ENCODE measurements at regions not wholly inside any gene's neighbourhood (a gene's known extent, or its start where the extent isn't known, plus 50 kb on each side); places are given as distances from the start of the nearest gene placed in this dataset.

- intact Hi-C loops (cut with DNase I) = loop anchor here (5.0 kb wide), 2 partner anchors 116 to 121 kb away; no protein-coding TSS in a partner anchor
- peaks cover 0 to 4% of the 10 kb centered on the region in 2 donors for H3K27me3 ChIP-seq
These were observed 185.0 kb upstream of the PDE10A start for GRCh38 chr6:165848086-165848426.

GRCh38 chr6:165847407-165848085, 184.5 kb upstream of the PDE10A start:
- H3K36me3 ChIP-seq = no peaks in the 10 kb centered on the region
- no peaks in the 10 kb centered on the region for H3K4me1 ChIP-seq
- intact Hi-C loops (cut with DNase I) = loop anchor here (5.0 kb wide), 2 partner anchors 115 to 120 kb away; no protein-coding TSS in a partner anchor
- ATAC-seq = no peak
- 63% methylated on average over 14 of the region's 14 CpGs for WGBS (ENCODE audit: insufficient coverage, low coverage, low lambda C conversion rate, missing lambda C conversion rate)
- no peak overlapping the region for H3K4me3 ChIP-seq
- no peak overlapping the region for H3K27ac ChIP-seq
- no peak for TF ChIP-seq POLR2A (IDR thresholded peaks at IDR 0.05)
- H3K27me3 ChIP-seq = peaks cover 0 to 3% of the 10 kb centered on the region in 2 donors
- no peaks in the 10 kb centered on the region for H3K9me3 ChIP-seq
- no peak for DNase-seq

More at GRCh38 chr6:165848086-165848426, 185.0 kb upstream of the PDE10A start:
- Histone ChIP-seq H3K9me3 (no peaks in the 10 kb centered on the region), H3K4me1 (no peaks in the 10 kb centered on the region), H3K36me3 (no peaks in the 10 kb centered on the region), H3K27ac (no peak overlapping the region), H3K4me3 (no peak overlapping the region)
- DNase-seq (no peak), ATAC-seq (no peak)
- 79% methylated on average over 5 of the region's 11 CpGs for WGBS (ENCODE audit: insufficient coverage, low coverage, low lambda C conversion rate, missing lambda C conversion rate)
- TF ChIP-seq POLR2A (IDR thresholded peaks at IDR 0.05) = no peak
- TF ChIP-seq CTCF (IDR thresholded peaks at IDR 0.05) = no peak

GRCh38 chr6:165846123-165846966, 183.3 kb upstream of the PDE10A start:
- ATAC-seq = peak in 1 of 4 donors; percentile 56
- H3K27ac ChIP-seq = no peak overlapping the region
- WGBS (ENCODE audit: insufficient coverage, low coverage, low lambda C conversion rate, missing lambda C conversion rate) = 46% methylated on average over 17 of the region's 22 CpGs

GRCh38 chr6:165845493-165845892, 182.5 kb upstream of the PDE10A start:
- peaks cover 0 to 10% (median 4%) of the 10 kb centered on the region in 4 donors for H3K4me1 ChIP-seq
- H3K9me3 ChIP-seq = no peaks in the 10 kb centered on the region
- DNase-seq = no peak
- no peaks in the 10 kb centered on the region for H3K27me3 ChIP-seq
- 60% methylated on average over 3 of the region's 3 CpGs for WGBS (ENCODE audit: insufficient coverage, low coverage, low lambda C conversion rate, missing lambda C conversion rate)
- no peak overlapping the region for H3K27ac ChIP-seq
- no peak for TF ChIP-seq CTCF (IDR thresholded peaks at IDR 0.05)
- TF ChIP-seq POLR2A (IDR thresholded peaks at IDR 0.05) = no peak
- no peaks in the 10 kb centered on the region for H3K36me3 ChIP-seq
- intact Hi-C loops (cut with DNase I) = loop anchor here (5.0 kb wide), 2 partner anchors 113 to 118 kb away; no protein-coding TSS in a partner anchor
- H3K4me3 ChIP-seq = no peak overlapping the region
- no peak for ATAC-seq

More at GRCh38 chr6:165846123-165846966, 183.3 kb upstream of the PDE10A start:
- intact Hi-C loops (cut with DNase I) = loop anchor here (5.0 kb wide), 2 partner anchors 114 to 119 kb away; no protein-coding TSS in a partner anchor
- H3K4me1 ChIP-seq = peaks cover 0 to 3% (median 0%) of the 10 kb centered on the region in 4 donors
- no peaks in the 10 kb centered on the region for H3K27me3 ChIP-seq
- H3K36me3 ChIP-seq = no peaks in the 10 kb centered on the region
- no peak for DNase-seq
- H3K9me3 ChIP-seq = no peaks in the 10 kb centered on the region
- TF ChIP-seq POLR2A (IDR thresholded peaks at IDR 0.05) (no peak), CTCF (IDR thresholded peaks at IDR 0.05) (no peak)
- H3K4me3 ChIP-seq = no peak overlapping the region

Measured in right lobe of liver (tissue), 6 donors.